ENCODE measurements at regions not wholly inside any gene's neighbourhood (a gene's known extent, or its start where the extent isn't known, plus 50 kb on each side); places are given as distances from the start of the nearest gene placed in this dataset.
"Not testable (repeated sequence)": the region's sequence is repeated elsewhere in the genome, so short reads cannot be mapped to it uniquely, and the experiment has no call there.

DNA sequence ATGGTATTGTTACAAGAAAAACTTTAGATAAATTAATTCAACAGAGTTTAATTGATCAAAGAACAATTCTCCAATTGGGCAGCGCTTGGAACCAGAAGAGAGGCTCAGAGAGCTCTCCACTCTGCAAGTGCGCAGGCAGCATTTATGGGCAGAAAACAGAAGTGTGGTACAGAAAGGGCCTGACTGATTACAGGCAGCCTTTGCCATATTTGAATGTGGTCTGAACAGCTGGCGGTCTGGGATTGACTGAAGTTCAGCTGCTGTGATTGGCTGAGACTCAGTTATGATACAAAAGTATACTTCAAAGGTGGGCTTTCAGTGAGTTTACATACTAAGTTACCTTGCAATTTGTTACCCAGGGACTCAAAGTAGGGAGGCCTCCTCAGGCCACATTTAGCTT is 301.3 kb upstream of the ID2 start (continued):
- no peak for TF ChIP-seq REST (IDR thresholded peaks at IDR 0.05; ENCODE audit: borderline replicate concordance)

- no peak overlapping the region for H3K9ac ChIP-seq (ENCODE audit: low read length)
- H3K27me3 ChIP-seq (ENCODE audit: insufficient read depth, low read depth, low read length): no peaks in the 10 kb centered on the region
- H3F3A ChIP-seq (ENCODE audit: insufficient read depth, low read length, poor library complexity, severe bottlenecking): no peaks in the 10 kb centered on the region
- H3K9me3 ChIP-seq (ENCODE audit: low read length): no peaks in the 10 kb centered on the region
- no peaks in the 10 kb centered on the region for H4K20me1 ChIP-seq (ENCODE audit: insufficient read depth)
- TF ChIP-seq TAF1 (IDR thresholded peaks at IDR 0.05; ENCODE audit: low read depth): no peak
- TF ChIP-seq POLR2AphosphoS5 (IDR thresholded peaks at IDR 0.05): no peak
- TF ChIP-seq EZH2 (IDR thresholded peaks at IDR 0.05; ENCODE audit: borderline replicate concordance, insufficient read depth, low read length, poor library complexity, severe bottlenecking): no peak
- TF ChIP-seq, protein P1, sequence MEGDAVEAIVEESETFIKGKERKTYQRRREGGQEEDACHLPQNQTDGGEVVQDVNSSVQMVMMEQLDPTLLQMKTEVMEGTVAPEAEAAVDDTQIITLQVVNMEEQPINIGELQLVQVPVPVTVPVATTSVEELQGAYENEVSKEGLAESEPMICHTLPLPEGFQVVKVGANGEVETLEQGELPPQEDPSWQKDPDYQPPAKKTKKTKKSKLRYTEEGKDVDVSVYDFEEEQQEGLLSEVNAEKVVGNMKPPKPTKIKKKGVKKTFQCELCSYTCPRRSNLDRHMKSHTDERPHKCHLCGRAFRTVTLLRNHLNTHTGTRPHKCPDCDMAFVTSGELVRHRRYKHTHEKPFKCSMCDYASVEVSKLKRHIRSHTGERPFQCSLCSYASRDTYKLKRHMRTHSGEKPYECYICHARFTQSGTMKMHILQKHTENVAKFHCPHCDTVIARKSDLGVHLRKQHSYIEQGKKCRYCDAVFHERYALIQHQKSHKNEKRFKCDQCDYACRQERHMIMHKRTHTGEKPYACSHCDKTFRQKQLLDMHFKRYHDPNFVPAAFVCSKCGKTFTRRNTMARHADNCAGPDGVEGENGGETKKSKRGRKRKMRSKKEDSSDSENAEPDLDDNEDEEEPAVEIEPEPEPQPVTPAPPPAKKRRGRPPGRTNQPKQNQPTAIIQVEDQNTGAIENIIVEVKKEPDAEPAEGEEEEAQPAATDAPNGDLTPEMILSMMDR (IDR thresholded peaks at IDR 0.05; ENCODE audit: poor library complexity, severe bottlenecking): no peak
- TF ChIP-seq EP300 (conservative IDR thresholded peaks at IDR 0.05; ENCODE audit: poor library complexity, severe bottlenecking): no peak
- TF ChIP-seq SMC3 (conservative IDR thresholded peaks at IDR 0.05; ENCODE audit: poor library complexity): no peak
- TF ChIP-seq RAD21 (conservative IDR thresholded peaks at IDR 0.05): no peak
- no peak overlapping the region for H3K4me3 ChIP-seq (ENCODE audit: low read length)
- no peak overlapping the region for H2AFZ ChIP-seq (ENCODE audit: low read depth, low read length)
- H3K27ac ChIP-seq (ENCODE audit: low read length): no peak overlapping the region
- no peaks in the 10 kb centered on the region for H3K9me2 ChIP-seq (ENCODE audit: insufficient read depth, low read length)
- no peaks in the 10 kb centered on the region for H3K36me3 ChIP-seq (ENCODE audit: insufficient read depth, low read length)
- no peaks in the 10 kb centered on the region for H3K79me2 ChIP-seq (replicated peaks; ENCODE audit: insufficient read depth, low read length)
- H3K4me2 ChIP-seq (ENCODE audit: low read length): no peak overlapping the region
Observed at GRCh38 chr2:8382485-8382884, 299.4 kb upstream of the ID2 start.

- not testable (repeated sequence) for H4K20me1 ChIP-seq (ENCODE audit: insufficient read depth); H2AFZ ChIP-seq (ENCODE audit: low read depth, low read length); H3K9me3 ChIP-seq (ENCODE audit: low read length); H3K36me3 ChIP-seq (ENCODE audit: insufficient read depth, low read length); H3K9ac ChIP-seq (ENCODE audit: low read length); H3K4me3 ChIP-seq (ENCODE audit: low read length); H3K9me2 ChIP-seq (ENCODE audit: insufficient read depth, low read length); H3K27me3 ChIP-seq (ENCODE audit: insufficient read depth, low read depth, low read length); H3F3A ChIP-seq (ENCODE audit: insufficient read depth, low read length, poor library complexity, severe bottlenecking); H3K27ac ChIP-seq (ENCODE audit: low read length); H3K79me2 ChIP-seq (replicated peaks; ENCODE audit: insufficient read depth, low read length); H3K4me2 ChIP-seq (ENCODE audit: low read length)
Observed at GRCh38 chr2:8386748-8387147, 295.1 kb upstream of the ID2 start.

GRCh38 chr2:8388781-8389180 is 293.1 kb upstream of the ID2 start:
- H3K4me2 ChIP-seq (ENCODE audit: low read length): no peak overlapping the region
- H3K9me2 ChIP-seq (ENCODE audit: insufficient read depth, low read length): no peaks in the 10 kb centered on the region
- H3K27me3 ChIP-seq (ENCODE audit: insufficient read depth, low read depth, low read length): no peaks in the 10 kb centered on the region
- no peaks in the 10 kb centered on the region for H3K36me3 ChIP-seq (ENCODE audit: insufficient read depth, low read length)
- H3K4me3 ChIP-seq (ENCODE audit: low read length): no peak overlapping the region
- no peak overlapping the region for H2AFZ ChIP-seq (ENCODE audit: low read depth, low read length)
- no peaks in the 10 kb centered on the region for H3F3A ChIP-seq (ENCODE audit: insufficient read depth, low read length, poor library complexity, severe bottlenecking)
- no peak for TF ChIP-seq REST (IDR thresholded peaks at IDR 0.05; ENCODE audit: borderline replicate concordance)
- no peak for TF ChIP-seq TAF1 (IDR thresholded peaks at IDR 0.05; ENCODE audit: low read depth)
- TF ChIP-seq SMC3 (conservative IDR thresholded peaks at IDR 0.05; ENCODE audit: poor library complexity): no peak
- TF ChIP-seq MXI1 (conservative IDR thresholded peaks at IDR 0.05; ENCODE audit: poor library complexity, severe bottlenecking): no peak
- TF ChIP-seq EZH2 (IDR thresholded peaks at IDR 0.05; ENCODE audit: borderline replicate concordance, insufficient read depth, low read length, poor library complexity, severe bottlenecking): no peak
- H3K9me3 ChIP-seq (ENCODE audit: low read length): no peaks in the 10 kb centered on the region
- H3K79me2 ChIP-seq (replicated peaks; ENCODE audit: insufficient read depth, low read length): no peaks in the 10 kb centered on the region
- no peak overlapping the region for H3K27ac ChIP-seq (ENCODE audit: low read length)
- H3K9ac ChIP-seq (ENCODE audit: low read length): no peak overlapping the region
- H4K20me1 ChIP-seq (ENCODE audit: insufficient read depth): no peaks in the 10 kb centered on the region

All from neural cell (in vitro differentiated cells).